ENCODE measurements at regions not wholly inside any gene's neighbourhood (a gene's known extent, or its start where the extent isn't known, plus 50 kb on each side); places are given as distances from the start of the nearest gene placed in this dataset.

DNA sequence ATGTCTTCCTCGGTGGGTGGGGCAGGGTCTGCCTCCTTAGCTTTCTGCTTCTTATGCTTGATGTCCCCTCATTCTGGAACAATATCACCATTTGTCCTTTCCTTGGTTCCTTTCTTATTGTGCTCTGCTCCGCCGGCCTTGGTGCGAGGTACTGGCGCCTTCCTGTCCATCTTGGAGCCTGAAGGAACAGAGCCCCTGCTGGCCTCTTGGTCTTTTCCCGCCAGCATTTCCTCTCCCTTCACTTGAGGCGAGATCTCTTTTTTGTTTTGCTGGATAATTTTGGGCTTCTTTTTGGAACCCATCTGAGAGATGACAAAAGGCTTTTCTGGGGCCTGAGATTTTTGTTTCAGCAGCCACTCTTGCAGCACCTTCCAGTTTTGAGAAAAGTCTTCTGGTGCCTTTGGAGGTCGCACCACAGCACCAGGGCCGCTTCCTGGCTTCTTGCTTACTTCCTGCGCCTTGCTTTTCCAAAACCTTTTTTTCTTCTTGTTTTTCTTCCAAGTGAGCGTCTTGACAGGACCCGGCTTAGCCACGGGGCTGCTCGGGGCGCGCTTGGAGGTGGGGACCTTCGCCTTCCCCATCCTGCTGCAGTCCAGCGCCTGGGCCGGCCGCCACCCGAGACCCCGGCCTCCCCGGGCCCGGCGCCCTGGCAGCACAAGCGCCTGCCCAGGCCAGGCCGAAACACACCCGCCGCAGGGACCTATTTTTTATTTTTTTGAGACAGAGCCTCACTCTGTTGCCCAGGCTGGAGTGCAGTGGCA is 127.1 kb downstream of the KLF13 start:
- TF ChIP-seq POLR2A (IDR thresholded peaks at IDR 0.05) = no peak
- no peak for TF ChIP-seq EP300 (IDR thresholded peaks at IDR 0.05)
- TF ChIP-seq CTCF (IDR thresholded peaks at IDR 0.05) = no peak
- Histone ChIP-seq H3K4me1 (peaks cover 0 to 16% (median 3%) of the 10 kb centered on the region in 4 donors), H3K36me3 (no peaks in the 10 kb centered on the region), H3K4me3 (no peak overlapping the region), H3K27ac (no peak overlapping the region), H3K27me3 (no peaks in the 10 kb centered on the region), H3K9me3 (peaks cover 0 to 28% (median 5%) of the 10 kb centered on the region in 4 donors)
- DNase-seq (ENCODE audit: low spot score in 2 of 2) = no peak
- 97 to 98% methylated on average over 29 of the region's 29 CpGs for WGBS, 2 donors

GRCh38 chr15:31455499-31455898 is 128.9 kb downstream of the KLF13 start:
- no peak overlapping the region for H3K27ac ChIP-seq
- no peaks in the 10 kb centered on the region for H3K36me3 ChIP-seq
- 75 to 87% methylated on average over 1 of the region's 1 CpG for WGBS, 2 donors
- H3K4me1 ChIP-seq = peaks cover 0 to 16% (median 3%) of the 10 kb centered on the region in 4 donors
- no peak for DNase-seq (ENCODE audit: low spot score in 2 of 2)
- no peak for TF ChIP-seq POLR2A (IDR thresholded peaks at IDR 0.05)
- no peak for TF ChIP-seq CTCF (IDR thresholded peaks at IDR 0.05)
- TF ChIP-seq EP300 (IDR thresholded peaks at IDR 0.05) = no peak
- H3K27me3 ChIP-seq = no peaks in the 10 kb centered on the region
- peaks cover 0 to 28% (median 5%) of the 10 kb centered on the region in 4 donors for H3K9me3 ChIP-seq
- no peak overlapping the region for H3K4me3 ChIP-seq

DNA sequence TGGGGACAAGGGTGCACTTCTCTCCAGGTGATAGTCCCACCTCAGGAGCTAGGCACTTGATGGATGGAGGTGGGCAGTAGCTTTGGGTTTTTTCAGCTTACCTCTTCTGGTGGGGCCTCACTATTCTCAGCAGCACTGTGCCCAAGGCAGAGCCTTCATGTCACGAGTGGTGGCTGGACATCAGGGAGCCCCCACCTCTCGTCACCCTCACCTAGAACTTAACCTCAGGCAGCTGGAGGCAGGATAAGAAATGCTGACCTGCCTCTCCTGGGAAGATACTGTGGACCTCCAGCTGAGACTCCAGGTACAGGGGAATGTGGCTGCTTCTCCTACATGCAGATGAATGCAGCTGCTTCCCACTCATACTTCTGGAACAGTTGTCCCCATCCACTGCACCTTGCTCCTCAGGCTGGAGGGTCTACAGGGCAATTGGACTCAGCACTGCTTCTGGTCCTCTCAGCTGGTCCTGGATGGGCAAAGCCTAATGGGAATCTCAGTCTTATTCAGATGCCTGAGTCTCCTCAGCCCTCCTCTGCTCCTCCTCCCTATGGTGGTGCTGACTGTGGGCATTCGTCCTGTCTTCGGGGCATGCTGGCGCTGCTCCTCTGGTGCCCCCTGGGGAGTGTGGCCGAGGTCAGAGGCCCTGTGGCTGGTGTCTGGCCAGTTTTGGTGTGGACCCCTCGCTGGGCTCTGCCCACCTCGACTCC is 129.9 kb downstream of the KLF13 start:
- peaks cover 0 to 16% (median 3%) of the 10 kb centered on the region in 4 donors for H3K4me1 ChIP-seq
- H3K27me3 ChIP-seq = no peaks in the 10 kb centered on the region
- WGBS, 2 donors = 69 to 75% methylated on average over 7 to 8 of the region's 8 CpGs
- no peaks in the 10 kb centered on the region for H3K36me3 ChIP-seq
- no peak overlapping the region for H3K27ac ChIP-seq
- DNase-seq (ENCODE audit: low spot score in 2 of 2) = no peak
- H3K9me3 ChIP-seq = peaks cover 0 to 21% (median 3%) of the 10 kb centered on the region in 4 donors
- H3K4me3 ChIP-seq = no peak overlapping the region
- no peak for TF ChIP-seq CTCF (IDR thresholded peaks at IDR 0.05)
- no peak for TF ChIP-seq EP300 (IDR thresholded peaks at IDR 0.05)
- TF ChIP-seq POLR2A (IDR thresholded peaks at IDR 0.05) = no peak

- H3K27me3 ChIP-seq = no peaks in the 10 kb centered on the region
- H3K36me3 ChIP-seq = no peaks in the 10 kb centered on the region
- H3K27ac ChIP-seq = peak overlapping the region in 1 of 4 donors; percentile 40
- H3K4me1 ChIP-seq = peaks cover 0 to 16% (median 3%) of the 10 kb centered on the region in 4 donors
- H3K4me3 ChIP-seq = no peak overlapping the region
- TF ChIP-seq CTCF (IDR thresholded peaks at IDR 0.05) (no peak), POLR2A (IDR thresholded peaks at IDR 0.05) (no peak), EP300 (IDR thresholded peaks at IDR 0.05) (no peak)
- WGBS, 2 donors = 37 to 68% methylated on average over 5 of the region's 5 CpGs
- peaks cover 0 to 19% (median 0%) of the 10 kb centered on the region in 4 donors for H3K9me3 ChIP-seq
- no peak for DNase-seq (ENCODE audit: low spot score in 2 of 2)
Observed at GRCh38 chr15:31457161-31457560, 130.5 kb downstream of the KLF13 start.
